ENCODE measurements at regions not wholly inside any gene's neighbourhood (a gene's known extent, or its start where the extent isn't known, plus 50 kb on each side); places are given as distances from the start of the nearest gene placed in this dataset.
A peak's percentile ranks its signal among the peaks of the same experiment; 100 is the strongest.

DNA sequence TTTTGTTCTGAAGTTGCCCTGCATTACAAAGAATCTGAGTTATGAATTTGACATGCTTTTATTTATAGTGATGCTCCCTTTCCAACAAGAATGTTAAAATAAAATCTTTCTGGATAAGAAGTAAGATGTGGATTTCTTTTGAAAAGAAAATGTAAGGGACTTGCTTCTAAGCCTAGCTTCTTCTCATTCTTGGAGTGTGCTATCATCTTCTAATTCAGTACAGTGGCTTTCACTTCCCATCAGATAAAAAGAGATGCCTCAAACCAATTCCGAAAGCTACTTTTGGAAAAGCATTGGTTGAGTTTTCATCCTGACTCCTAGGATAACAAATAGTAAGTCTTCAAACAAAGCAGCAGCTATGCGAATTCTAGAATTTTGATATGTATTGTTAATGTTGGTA, 197.0 kb upstream of the ZPLD1 start:
- no peak for DNase-seq

DNA sequence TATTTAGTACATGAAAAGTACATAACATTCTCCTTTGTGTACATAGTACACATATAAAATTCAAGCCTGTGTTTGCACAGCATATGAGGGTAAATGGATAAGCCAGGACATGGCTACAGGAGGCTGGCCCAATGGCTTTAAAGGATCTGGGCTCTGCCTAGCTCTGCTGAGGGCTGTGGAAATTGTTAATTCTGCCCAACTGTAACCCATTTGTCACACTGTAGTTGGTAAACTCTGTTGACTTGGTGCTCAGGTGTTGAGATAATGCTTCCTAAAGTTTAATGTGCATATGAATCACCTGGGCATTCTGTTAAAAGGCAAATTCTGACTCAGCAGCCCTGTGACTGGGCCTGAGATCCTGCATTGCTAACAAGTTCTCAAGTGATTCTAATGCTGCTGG, 196.5 kb upstream of the ZPLD1 start:
- no peak for DNase-seq

GRCh38 chr3:102240720-102241119, 194.1 kb upstream of the ZPLD1 start:
- no peak for DNase-seq

- DNase-seq, result no peak
Observed at GRCh38 chr3:102248981-102249705, 185.7 kb upstream of the ZPLD1 start.

DNA sequence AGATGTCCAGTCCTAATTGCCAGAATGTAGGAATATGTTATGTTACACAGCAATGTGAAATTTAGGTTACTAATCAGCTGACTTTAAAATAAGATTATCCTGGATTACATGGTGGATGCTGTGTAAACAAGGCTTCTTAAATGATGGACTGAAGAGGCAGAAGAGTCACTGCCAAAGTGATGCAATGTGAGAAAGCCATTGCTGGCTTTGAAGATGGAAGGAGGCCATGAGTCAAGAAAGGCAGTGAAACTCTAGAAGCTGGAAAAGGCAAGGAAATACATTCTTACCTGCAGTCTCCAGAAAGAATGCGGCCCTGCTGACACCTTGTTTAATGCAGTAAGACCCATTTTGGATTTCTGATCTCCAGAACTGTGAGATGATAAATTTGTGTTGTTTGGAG, 179.1 kb upstream of the ZPLD1 start:
- no peak for DNase-seq

- DNase-seq, result no peak
Observed at GRCh38 chr3:102258666-102259227, 176.1 kb upstream of the ZPLD1 start.

GRCh38 chr3:102259663-102260062, 175.2 kb upstream of the ZPLD1 start:
- DNase-seq, result peak; percentile 1

DNA sequence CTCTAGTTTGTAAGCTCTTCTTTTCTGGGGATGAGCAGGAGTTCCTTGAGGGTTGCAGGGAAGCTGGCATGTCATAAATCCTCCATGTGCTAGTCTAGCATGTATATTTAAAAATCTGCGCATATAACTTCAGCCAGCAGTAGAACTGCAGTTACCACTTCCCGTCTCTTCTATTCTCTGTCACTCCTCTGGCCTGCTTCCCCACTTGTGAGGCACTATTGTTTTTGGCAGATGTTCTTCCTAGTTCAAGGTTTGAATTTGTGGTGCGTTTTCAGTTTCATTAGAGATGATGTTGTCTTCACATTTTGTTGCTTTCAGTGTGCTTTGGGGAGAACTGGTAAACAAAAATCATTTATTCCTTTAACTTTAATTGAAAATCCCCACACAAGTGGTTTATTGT, 169.1 kb upstream of the ZPLD1 start:
- DNase-seq, result no peak

GRCh38 chr3:102269406-102269805, 165.4 kb upstream of the ZPLD1 start:
- DNase-seq, result no peak

DNA sequence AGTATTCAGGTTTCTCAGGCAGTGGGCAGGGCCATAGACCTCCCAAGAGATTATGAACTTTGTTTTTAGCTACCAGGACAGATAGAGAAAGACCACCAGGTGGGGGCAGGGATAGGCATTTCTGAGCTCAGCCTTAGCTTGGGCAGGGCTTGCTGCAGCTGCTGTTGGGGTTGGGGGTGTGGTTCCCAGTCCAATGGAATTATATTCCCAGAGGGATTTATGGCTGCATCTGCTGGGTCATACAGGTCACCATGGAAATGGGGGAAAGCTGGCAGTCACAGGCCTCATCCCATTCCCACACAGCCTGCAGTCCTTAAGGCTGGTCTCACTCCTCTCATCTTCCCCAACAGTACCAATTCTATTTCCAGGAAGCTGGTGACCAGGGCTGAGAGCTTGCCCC, 144.6 kb upstream of the ZPLD1 start:
- DNase-seq, result no peak

DNA sequence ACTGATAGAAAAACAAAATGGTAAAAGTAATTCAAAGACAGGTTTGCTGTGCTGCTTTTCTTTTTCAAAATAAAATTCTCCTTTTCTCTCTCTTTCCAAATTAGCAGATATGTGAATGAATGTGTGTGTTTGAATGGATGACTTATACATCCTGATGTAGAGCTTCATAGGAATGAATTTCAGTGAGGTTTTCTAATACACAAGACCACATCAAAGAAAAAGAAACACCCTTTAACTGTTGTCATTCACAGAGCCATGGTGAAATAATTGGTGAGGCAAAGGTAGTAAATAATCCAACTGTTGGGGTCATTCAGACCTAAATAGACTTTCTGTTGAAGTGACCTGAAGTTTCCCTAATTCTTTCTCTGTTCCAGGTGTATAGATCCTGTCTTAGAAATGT, 139.1 kb upstream of the ZPLD1 start:
- DNase-seq, result no peak

- no peak for DNase-seq
Observed at GRCh38 chr3:102297072-102297658, 137.7 kb upstream of the ZPLD1 start.

DNA sequence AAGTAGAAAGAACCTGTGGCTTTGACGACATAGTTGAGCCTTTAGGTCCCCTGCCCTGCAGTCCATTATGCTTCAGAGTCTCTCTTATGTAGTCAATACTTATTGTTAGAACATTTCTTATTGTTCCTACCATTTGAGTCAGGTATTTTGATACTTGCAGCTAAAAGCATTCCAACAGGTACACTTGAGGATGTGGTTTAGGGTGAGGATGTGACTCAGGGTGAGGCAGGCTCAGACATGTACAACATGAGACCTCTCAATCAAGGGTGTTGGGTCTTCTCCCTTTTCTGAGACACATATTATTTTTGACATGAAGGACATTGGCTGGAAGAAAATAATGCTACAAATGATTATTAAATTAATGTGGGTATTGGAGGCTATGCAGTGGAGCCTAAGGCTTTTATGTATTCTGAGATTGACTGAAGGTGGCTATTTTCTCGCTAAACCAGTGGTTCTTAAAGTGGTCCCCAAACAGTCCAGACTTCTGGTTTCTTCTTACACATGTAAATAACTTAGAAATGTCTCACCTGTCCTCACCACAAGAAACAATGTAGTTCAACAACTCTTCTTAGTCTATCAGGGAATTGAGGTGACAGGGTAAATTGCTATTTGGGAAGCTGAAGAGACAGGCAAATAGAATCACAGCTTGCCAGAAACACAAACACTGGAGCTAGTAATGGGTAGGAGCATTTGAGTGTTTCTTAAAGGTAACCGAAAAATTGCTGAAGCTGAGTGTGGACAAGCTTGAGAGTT, 135.5 kb upstream of the ZPLD1 start:
- DNase-seq, result no peak

- no peak for DNase-seq
Observed at GRCh38 chr3:102301155-102301880, 133.5 kb upstream of the ZPLD1 start.

DNA sequence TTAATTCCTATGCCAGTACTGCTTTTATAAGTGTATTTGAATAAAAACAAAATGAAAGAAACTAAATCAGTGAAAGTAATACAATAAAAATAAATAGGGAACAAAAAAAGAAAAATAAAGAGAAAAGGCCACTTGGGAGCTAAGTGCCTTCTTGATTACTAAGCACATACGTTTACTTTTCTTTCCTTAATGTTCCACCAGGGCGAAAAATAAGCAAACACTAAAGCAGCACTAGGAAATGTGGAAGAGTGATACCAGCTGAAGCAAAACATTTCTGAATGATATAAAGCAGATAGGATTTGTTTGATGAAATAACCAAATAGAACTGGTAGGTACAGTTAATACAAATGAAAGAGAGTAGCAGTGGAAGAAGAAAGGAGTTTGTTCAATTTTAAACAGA, 132.8 kb upstream of the ZPLD1 start:
- no peak for DNase-seq

- no peak for DNase-seq
Observed at GRCh38 chr3:102304550-102304949, 130.3 kb upstream of the ZPLD1 start.

- no peak for DNase-seq
Observed at GRCh38 chr3:102307442-102307841, 127.4 kb upstream of the ZPLD1 start.

DNA sequence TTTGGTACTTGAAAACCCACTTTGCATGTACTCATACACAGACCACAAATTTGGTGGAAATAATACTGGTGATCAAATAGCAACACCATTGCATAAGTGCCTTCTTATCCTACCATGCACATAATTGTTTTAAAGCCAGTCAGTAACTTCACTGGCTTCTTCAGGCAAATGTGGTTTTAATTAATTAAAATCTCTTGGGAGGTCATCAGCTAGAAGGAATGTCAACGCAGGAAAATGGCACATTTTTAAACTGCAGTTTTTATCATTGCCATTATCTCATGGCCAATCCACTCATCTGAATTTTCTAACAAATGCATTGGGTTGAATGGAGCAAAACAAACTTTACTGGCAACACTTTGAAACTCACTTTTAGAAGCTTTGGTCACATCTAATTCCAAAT, 105.7 kb upstream of the ZPLD1 start:
- no peak for DNase-seq

DNA sequence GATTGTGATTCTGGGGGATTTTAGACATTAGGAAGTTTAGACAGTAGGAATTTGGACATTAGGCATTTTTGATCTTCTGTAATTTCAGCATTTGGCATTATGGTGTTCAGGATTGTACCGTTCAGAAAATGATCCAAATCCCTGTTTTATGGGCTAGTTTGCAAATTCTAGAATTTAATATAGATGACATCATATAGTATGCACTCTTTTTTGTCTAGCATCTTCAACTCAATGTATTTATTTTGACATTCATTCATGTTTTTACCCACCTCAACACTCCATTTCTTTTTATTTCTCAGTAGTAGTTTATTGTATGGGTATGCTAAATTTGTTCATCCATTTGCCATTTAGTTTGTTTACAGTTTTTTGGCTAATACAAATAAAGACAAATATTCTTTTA, 105.3 kb upstream of the ZPLD1 start:
- no peak for DNase-seq

DNA sequence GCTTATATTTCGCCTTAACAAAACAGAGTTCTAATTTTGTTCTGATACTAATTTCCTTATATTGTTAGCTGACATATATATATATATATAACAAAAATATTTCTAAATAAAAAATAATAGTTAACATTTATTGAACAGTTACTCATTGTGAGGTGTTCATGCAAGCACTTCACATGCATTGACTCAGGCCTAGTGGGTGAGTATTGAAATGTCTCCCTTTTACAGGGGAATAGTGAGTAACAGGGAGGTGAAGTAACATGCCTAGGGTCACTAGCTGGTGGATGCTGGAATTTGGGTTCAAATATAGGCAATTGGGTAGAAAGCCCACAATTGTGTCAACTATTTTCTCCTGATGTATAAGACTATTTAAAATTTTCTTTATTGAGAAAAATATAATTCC, 102.6 kb upstream of the ZPLD1 start:
- DNase-seq, result no peak

GRCh38 chr3:102332934-102333333, 101.9 kb upstream of the ZPLD1 start:
- no peak for DNase-seq

DNA sequence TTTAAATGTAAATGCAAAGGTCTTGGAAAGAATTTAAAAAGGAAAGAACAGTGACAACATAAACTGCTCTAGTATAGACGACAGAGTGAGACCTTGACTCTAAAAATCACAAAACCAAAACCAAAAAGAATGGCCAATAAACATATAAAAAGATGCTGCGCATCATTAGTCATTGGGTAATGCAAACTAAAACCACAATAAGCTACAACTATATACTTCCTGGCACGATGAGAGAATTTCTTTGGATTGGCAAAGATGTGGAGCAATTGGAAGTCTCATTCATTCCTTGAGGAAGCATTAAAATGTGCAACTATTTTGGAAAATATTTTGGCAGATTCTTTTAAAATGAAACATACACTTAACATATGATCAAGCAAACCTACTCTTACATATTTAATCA, 98.7 kb upstream of the ZPLD1 start:
- no peak for DNase-seq

GRCh38 chr3:102339671-102340070, 95.1 kb upstream of the ZPLD1 start:
- DNase-seq, result no peak

Measured in tongue (tissue), 1 donor.